DMS79 (cell line): ENCODE measurements at regions not wholly inside any gene's neighbourhood (a gene's known extent, or its start where the extent isn't known, plus 50 kb on each side); places are given as distances from the start of the nearest gene placed in this dataset.

Source experiments
- DNase-seq: peaks from one replicate; lab custom pipeline; 2025; lab: John Stamatoyannopoulos, UW

- no peak for DNase-seq
Measured at GRCh38 chr18:14031053-14031452, 101.2 kb downstream of the ZNF519 start.

- no peak for DNase-seq
Measured at GRCh38 chr18:14029512-14029911, 102.7 kb downstream of the ZNF519 start.

DNA sequence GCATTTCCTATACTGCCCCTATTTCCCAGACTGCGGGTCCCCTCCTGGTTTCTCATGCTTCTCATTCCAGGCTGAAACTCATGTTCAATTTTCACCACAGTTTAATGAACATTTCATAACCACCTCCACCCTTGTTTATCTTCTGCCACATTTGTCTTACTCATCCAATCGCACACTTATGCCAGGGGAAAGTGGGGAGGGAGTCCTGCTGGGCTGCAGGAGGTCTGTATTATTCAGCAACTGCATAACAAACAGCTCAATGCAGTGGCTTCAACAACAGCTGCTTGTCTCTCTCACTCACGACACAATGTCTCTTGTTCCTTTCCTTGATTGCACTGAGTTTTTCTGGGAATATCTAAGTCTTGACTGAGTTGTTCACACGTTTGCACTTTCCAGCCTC lies 106.0 kb downstream of the ZNF519 start:
- no peak for DNase-seq

DNA sequence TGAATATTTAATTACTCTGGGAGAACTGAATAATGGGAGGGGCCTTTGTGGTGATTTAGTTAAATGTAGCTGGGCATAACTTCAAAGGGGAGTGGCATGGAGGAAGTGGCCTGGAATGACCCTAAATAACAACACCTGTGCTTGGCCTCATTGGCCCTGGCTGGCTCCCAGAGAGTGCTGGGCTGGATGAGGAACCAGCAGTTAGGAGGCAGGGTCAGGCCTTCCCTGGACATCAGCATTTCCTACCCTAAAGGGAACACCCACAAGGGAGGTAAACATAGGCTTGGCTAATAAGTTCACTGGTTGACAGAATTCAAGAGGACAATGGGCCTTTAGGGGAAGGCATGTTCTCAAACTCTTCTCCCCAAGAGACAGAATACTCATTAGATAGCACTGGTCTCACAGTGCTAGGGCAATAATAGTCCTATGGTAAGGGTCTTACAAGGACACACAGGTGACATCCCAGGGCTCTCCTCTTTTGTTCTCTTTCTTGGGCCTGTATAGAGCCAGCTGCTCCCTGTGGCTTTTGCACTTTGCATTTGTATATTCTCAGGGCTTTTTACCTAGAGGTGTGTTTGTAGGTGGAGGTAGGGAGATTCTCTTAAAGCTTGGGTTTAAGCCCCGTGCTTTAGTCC lies 106.8 kb downstream of the ZNF519 start:
- DNase-seq, result no peak

GRCh38 chr18:14015416-14015815 lies 100.1 kb upstream of the MC2R start:
- DNase-seq, result no peak

DNA sequence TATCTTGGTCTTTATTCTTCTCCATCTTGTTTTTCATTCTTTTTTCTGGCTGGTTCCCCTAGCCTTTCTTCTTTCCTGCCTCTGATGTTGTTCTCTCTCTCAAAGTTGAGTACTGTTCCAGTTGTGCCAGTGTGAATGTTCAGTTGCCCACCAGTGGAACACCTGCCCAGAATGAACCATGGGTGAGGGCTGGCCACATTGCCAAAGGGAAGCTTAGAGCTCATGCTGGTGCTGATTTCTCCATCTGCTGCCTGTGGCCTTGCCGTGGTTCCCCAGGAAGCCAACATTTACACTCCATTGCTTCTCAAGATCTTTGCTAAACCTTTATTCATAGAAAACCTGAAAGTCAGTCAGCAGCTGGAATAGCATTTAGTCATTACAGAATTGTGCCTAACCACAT lies 99.1 kb upstream of the MC2R start:
- DNase-seq, result no peak

GRCh38 chr18:14000884-14001283 lies 85.5 kb upstream of the MC2R start:
- DNase-seq, result no peak

DNA sequence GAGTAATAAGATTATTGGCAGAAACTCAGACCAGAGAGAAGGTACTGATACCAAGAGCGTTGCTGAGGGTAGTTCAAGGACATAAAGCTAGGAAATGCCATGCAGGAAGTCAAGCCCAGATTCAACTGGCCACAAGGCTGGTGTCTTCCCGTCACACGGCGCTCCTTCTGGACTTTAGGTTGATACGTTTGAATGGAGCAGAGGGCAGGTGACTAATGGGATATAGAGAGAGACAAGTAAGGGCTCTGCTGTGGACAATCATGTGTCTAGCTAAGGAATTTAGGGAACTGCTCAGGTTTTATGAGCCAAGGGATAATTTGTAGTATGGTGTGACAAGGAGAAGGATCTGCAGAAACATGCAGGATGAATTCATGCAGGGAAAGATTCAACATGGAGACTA lies 83.9 kb upstream of the MC2R start:
- DNase-seq, result no peak

GRCh38 chr18:13998571-13998970 lies 83.2 kb upstream of the MC2R start:
- no peak for DNase-seq

DNA sequence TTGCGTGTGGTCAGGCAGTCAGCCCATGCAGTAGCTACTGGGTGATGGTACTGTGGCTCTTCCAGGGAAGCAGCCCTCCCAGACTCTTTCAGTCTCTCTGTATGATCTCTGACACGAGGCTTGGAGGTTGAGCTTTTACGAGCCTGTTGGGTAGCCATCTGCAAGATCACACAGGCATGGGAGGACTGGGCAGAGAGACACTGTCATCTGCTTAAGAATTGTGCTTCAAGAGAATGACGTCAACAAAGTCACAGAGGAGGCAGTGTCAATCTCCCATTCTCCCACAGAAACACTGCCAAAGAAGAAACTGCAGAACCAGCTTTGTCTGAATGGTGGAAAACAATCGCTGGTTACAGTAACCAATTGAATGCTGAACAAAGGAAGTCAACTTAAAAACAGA lies 78.4 kb upstream of the MC2R start:
- no peak for DNase-seq

DNA sequence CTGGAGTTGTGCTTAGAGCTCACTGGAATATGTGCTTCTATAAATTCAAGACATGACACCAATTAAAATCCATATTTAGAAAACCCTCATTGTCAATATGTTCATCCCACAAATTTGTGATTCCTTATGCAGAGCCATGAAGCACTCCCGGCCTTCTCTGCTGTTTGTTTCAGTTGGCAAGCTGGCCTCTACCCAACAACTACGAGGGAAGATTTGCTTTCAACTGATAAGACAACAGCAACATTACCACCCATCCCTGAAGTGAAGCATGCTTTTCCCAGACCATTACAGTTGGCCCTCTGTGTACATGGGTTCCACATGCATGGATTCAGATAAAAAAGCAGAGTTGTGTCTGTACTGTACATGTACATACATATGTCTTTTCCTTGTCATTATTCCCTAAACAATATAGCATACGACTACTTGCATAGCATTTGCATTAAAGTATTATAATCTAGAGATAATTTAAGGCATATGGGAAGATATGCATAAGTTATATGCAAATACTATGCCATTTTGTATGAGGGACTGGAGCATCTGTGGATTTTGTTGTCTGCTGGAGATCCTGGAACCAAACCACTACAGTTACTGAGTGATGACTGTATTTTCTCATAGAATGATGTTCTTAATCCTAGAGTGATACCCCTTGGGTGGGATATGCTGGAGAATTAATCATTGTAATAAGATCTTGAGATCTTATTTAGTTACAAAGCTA lies 77.6 kb upstream of the MC2R start:
- no peak for DNase-seq

DNA sequence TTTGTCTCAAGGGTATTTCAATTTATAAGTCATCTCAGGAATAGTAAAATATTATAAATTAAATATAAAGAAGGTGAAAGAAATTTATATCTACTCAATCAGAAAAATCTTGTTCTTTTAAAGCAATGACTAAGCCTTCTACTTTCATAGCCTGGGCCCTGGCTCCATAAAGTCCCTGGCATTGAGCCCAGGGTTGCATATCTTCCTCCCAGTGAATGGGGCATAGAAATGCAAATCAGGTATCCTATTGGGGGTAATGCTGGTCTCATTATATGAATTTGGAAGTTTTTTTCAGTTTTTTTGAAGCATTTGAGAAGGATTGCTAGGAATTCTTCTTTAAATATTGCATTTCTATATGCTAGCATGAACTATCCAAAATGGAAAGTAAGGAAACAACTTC lies 73.9 kb upstream of the MC2R start:
- DNase-seq, result no peak

DNA sequence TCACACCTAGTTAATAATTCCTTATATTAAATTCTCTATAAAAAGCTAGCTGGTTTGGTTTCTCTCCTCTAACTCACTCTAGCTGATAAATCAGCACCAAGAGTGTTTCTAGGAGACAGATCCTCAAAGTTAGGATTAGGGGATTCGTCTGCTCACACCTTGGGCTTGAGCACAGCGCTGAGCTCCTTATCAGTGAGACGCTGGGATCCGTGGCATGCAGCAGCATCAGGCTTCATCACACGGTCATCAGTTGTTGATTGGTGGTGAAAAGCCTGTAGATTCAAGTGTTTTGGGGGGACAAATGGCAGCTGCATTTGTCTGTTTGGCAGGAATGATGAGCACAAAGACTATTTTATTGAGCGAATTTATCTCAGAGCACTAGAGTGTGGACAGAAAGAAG lies 72.6 kb upstream of the MC2R start:
- no peak for DNase-seq

- DNase-seq, result peak; percentile 94
Measured at GRCh38 chr18:13984080-13984479, 68.7 kb upstream of the MC2R start.

DNA sequence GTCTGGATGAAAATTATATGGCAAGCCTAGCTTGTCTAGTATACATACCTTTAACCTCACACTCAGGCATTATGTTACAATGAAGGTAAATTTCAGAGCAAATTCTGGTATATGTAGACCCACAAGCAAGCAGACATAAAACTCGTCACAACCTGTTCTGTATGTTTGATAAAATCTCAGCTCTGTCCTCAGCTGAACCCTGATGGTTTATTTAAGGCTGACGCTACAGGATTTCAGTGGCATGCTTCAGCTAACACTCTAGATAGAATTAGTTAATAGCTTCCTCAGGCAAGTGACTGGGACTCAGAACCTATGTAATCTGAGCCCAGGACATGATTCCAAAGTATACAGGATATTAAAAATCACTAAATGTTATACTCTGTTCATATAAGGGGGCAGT lies 68.2 kb upstream of the MC2R start:
- DNase-seq, result peak; percentile 18

- DNase-seq, result no peak
Measured at GRCh38 chr18:13982126-13982525, 66.8 kb upstream of the MC2R start.

DNA sequence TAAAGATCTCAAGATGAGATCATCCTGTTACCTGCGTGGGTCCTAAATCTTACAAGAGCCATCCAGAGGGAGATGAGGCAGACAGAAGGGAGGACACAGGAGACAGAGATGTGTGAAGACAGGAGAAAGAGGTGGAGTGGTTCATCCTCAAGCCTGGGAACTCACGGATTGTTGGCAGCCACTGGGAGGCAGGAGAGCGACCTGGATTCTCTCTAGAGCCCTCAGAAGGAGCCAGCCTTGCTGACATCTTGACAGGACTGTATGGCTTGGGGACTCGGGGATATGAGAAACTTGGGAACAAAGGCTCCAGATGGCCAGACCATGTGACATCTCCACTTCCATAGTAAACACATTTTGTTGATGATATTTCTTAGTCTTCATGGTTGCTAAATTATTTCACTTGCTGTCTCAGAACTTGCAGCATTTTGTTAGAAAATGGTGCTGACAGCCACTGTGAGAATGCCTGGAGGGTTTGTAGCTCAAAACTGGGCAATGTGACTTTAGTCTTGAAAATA lies 57.8 kb upstream of the MC2R start:
- DNase-seq, result no peak
